ENCODE measurements at regions not wholly inside any gene's neighbourhood (a gene's known extent, or its start where the extent isn't known, plus 50 kb on each side); places are given as distances from the start of the nearest gene placed in this dataset.

- TF ChIP-seq CTCF (IDR thresholded peaks at IDR 0.05) (no peak), EP300 (IDR thresholded peaks at IDR 0.05) (no peak)
Measured at GRCh38 chr12:131197490-131197889, 243.8 kb downstream of the ADGRD1 start.
